Gastrocnemius medialis (tissue), 4 donors: ENCODE measurements at regions not wholly inside any gene's neighbourhood (a gene's known extent, or its start where the extent isn't known, plus 50 kb on each side); places are given as distances from the start of the nearest gene placed in this dataset.

Experiments
- ATAC-seq, 2 donors: fragments of 150-250 bp; one replicate each; pipeline ENCODE4 v1.9.1; 2016
- DNase-seq, 2 donors: peaks; one replicate each; pipeline ENCODE4 v3.0.0-alpha.2; 2019
- H3K27ac ChIP-seq, 4 donors: fragments of 200-600 bp; sonication (generic); 1 replicate in 1 of 4; 2 replicates in 3 of 4; pipeline ENCODE4 v1.5.1; 2016 to 2018; ENCODE audit warnings: mild to moderate bottlenecking in 2 of 4, moderate library complexity in 1 of 4
- H3K27me3 ChIP-seq, 3 donors: fragments of 200-600 bp; sonication (generic) in 2 of 3; 1 replicate in 1 of 3; 2 replicates in 2 of 3; pipeline versions ENCODE4 v1.5.1 to v1.6.0; 2016 to 2019; ENCODE audit warnings: mild to moderate bottlenecking in 1 of 3, moderate library complexity in 1 of 3
- H3K36me3 ChIP-seq, 2 donors: fragments of 200-600 bp; sonication (generic) in 1 of 2; one replicate each; pipeline ENCODE4 v1.5.1; 2017 to 2018
- H3K4me1 ChIP-seq, 2 donors: fragments of 200-600 bp; sonication (generic) in 1 of 2; one replicate each; pipeline ENCODE4 v1.5.1; 2016 to 2017; ENCODE audit warnings: mild to moderate bottlenecking in 2 of 2
- H3K4me3 ChIP-seq, 4 donors: fragments of 200-600 bp; sonication (generic) in 3 of 4; 1 replicate in 1 of 4; 2 replicates in 3 of 4; pipeline ENCODE4 v1.5.1; 2016 to 2019; ENCODE audit warnings: mild to moderate bottlenecking in 2 of 4
- H3K9me3 ChIP-seq, 3 donors: fragments of 200-600 bp; sonication (generic) in 2 of 3; 1 replicate in 1 of 3; 2 replicates in 2 of 3; pipeline ENCODE4 v1.5.1; 2016 to 2019
- CTCF ChIP-seq, 5 experiments: fragments of 450-650 bp in 3 of 5; fragments of 200-600 bp in 2 of 5; sonication (generic) in 2 of 5; IDR thresholded peaks in 4 of 5; conservative IDR thresholded peaks in 1 of 5; 1 replicate in 4 of 5; 2 replicates in 1 of 5; pipeline ENCODE4 v1.5.1; 2016 to 2019; ENCODE audit warnings: antibody characterized with exemption in 5 of 5, mild to moderate bottlenecking in 3 of 5, moderate library complexity in 3 of 5
- POLR2A ChIP-seq, 2 donors: fragments of 450-650 bp; IDR thresholded peaks; one replicate each; pipeline ENCODE4 v1.6.1; 2017; ENCODE audit warnings: antibody characterized with exemption in 2 of 2, mild to moderate bottlenecking in 2 of 2, moderate library complexity in 2 of 2
- in situ Hi-C, 4 donors: fragments of 200-750 bp; cut with MboI; loops; one replicate each; pipeline versions ENCODE4 v1.15.0 to v1.8.0; 2017; ENCODE audit warnings: low sequenced_read_pairs in 4 of 4
- intact Hi-C: fragments of 100-400 bp; cut with DNase I; formaldehyde crosslinking; loops from one replicate; pipeline ENCODE4 v1.15.1; 2023; ENCODE audit warnings: low total_unique reads

- no peaks in the 10 kb centered on the region for H3K9me3 ChIP-seq
- in situ Hi-C loops: loop anchor here in 1 of 4 donors (25.0 kb wide), 1 partner anchor 102 kb away; no protein-coding TSS in a partner anchor
- H3K4me3 ChIP-seq: no peak overlapping the region
- no peaks in the 10 kb centered on the region for H3K4me1 ChIP-seq
- DNase-seq (no peak), ATAC-seq (no peak)
- no peak overlapping the region for H3K27ac ChIP-seq
- intact Hi-C loops: no loop called here
- H3K27me3 ChIP-seq: no peaks in the 10 kb centered on the region
- TF ChIP-seq CTCF (IDR thresholded peaks at IDR 0.05 in 4 of 5, conservative IDR thresholded peaks at IDR 0.05 in 1 of 5) (no peak), POLR2A (IDR thresholded peaks at IDR 0.05) (no peak)
- H3K36me3 ChIP-seq: no peaks in the 10 kb centered on the region
Measured at GRCh38 chr22:34760276-34761008, 305.5 kb upstream of the ISX start.

GRCh38 chr22:34761111-34761510, 304.8 kb upstream of the ISX start:
- H3K27me3 ChIP-seq: no peaks in the 10 kb centered on the region
- H3K9me3 ChIP-seq: no peaks in the 10 kb centered on the region
- TF ChIP-seq CTCF (IDR thresholded peaks at IDR 0.05 in 4 of 5, conservative IDR thresholded peaks at IDR 0.05 in 1 of 5) (no peak), POLR2A (IDR thresholded peaks at IDR 0.05) (no peak)
- H3K27ac ChIP-seq: no peak overlapping the region
- no peak for ATAC-seq
- H3K4me1 ChIP-seq: no peaks in the 10 kb centered on the region
- no peak for DNase-seq
- no peaks in the 10 kb centered on the region for H3K36me3 ChIP-seq
- in situ Hi-C loops (loop anchor here in 1 of 4 donors (25.0 kb wide), 1 partner anchor 101 kb away; no protein-coding TSS in a partner anchor), intact Hi-C loops (no loop called here)
- no peak overlapping the region for H3K4me3 ChIP-seq

- Histone ChIP-seq H3K4me3 (no peak overlapping the region), H3K9me3 (no peaks in the 10 kb centered on the region), H3K4me1 (no peaks in the 10 kb centered on the region), H3K27ac (no peak overlapping the region), H3K27me3 (no peaks in the 10 kb centered on the region), H3K36me3 (no peaks in the 10 kb centered on the region)
- ATAC-seq (no peak), DNase-seq (no peak)
- TF ChIP-seq POLR2A (IDR thresholded peaks at IDR 0.05) (no peak), CTCF (IDR thresholded peaks at IDR 0.05 in 4 of 5, conservative IDR thresholded peaks at IDR 0.05 in 1 of 5) (no peak)
- intact Hi-C loops (no loop called here), in situ Hi-C loops (loop anchor here in 1 of 4 donors (25.0 kb wide), 1 partner anchor 99 kb away; no protein-coding TSS in a partner anchor)
Measured at GRCh38 chr22:34763496-34763895, 302.5 kb upstream of the ISX start.

- no peak for ATAC-seq
- Histone ChIP-seq H3K9me3 (no peaks in the 10 kb centered on the region), H3K4me3 (no peak overlapping the region), H3K4me1 (no peaks in the 10 kb centered on the region), H3K27me3 (no peaks in the 10 kb centered on the region), H3K36me3 (no peaks in the 10 kb centered on the region), H3K27ac (no peak overlapping the region)
- no peak for TF ChIP-seq CTCF (IDR thresholded peaks at IDR 0.05 in 4 of 5, conservative IDR thresholded peaks at IDR 0.05 in 1 of 5)
- no peak for TF ChIP-seq POLR2A (IDR thresholded peaks at IDR 0.05)
- in situ Hi-C loops (loop anchor here in 1 of 4 donors (25.0 kb wide), 1 partner anchor 97 kb away; no protein-coding TSS in a partner anchor), intact Hi-C loops (no loop called here)
- DNase-seq: no peak
Measured at GRCh38 chr22:34765115-34765514, 300.8 kb upstream of the ISX start.
